Bronchial epithelial cell (primary cell): ENCODE measurements at regions not wholly inside any gene's neighbourhood (a gene's known extent, or its start where the extent isn't known, plus 50 kb on each side); places are given as distances from the start of the nearest gene placed in this dataset.
A peak's percentile ranks its signal among the peaks of the same experiment; 100 is the strongest.
"Not testable (repeated sequence)": the region's sequence is repeated elsewhere in the genome, so short reads cannot be mapped to it uniquely, and the experiment has no call there.

Experiments used
- DNase-seq: peaks from one replicate; pipeline ENCODE4 v3.0.0-alpha.2; 2010; ENCODE audit warnings: low read depth
- FAIRE-seq: peaks from 2 replicates; lab custom pipeline; 2011; peaks lifted over from hg19 to GRCh38; lab: Jason Lieb, UNC
- H3K27me3 ChIP-seq: 2 replicates; pipeline ENCODE4 v1.5.1; 2011; ENCODE audit warnings: low read length; ENCODE audit not compliant: control insufficient read depth, insufficient read depth
- H3K36me3 ChIP-seq: 2 replicates; pipeline ENCODE4 v1.5.1; 2011; ENCODE audit warnings: low read length; ENCODE audit not compliant: control insufficient read depth, insufficient read depth
- H3K4me3 ChIP-seq: 2 replicates; pipeline ENCODE4 v1.5.1; 2011; ENCODE audit warnings: mild to moderate bottlenecking, low read depth, low read length, control low read depth
- TF ChIP-seq, protein P1 (sequence below): IDR thresholded peaks from 2 replicates; pipeline ENCODE4 v1.5.1; 2011; ENCODE audit warnings: mild to moderate bottlenecking, moderate library complexity, low read length, control low read depth, inconsistent platforms; ENCODE audit not compliant: insufficient read depth, severe bottlenecking

DNA sequence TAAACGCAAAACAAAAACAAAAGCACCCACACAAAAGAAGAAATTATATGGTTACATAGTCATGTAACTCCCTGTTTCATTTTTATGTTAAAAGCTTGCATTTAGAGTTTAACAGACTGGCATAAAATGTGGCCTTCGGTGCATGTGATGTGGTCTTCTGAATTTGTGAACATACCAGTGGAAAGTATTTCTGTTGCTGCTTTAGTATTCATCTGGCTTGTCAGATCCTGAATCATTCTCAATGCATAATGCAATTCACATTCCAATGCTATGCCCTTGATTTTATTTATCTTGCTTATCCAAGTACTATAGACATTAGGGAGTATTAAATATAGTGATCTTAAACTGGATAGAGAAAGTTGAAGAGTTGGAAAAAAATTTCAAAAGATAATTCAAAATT is 740.2 kb upstream of the ZNF608 start:
- H3K27me3 ChIP-seq, result no peaks in the 10 kb centered on the region
- DNase-seq (peak; percentile 86), FAIRE-seq (no peak)
- no peaks in the 10 kb centered on the region for H3K36me3 ChIP-seq
- TF ChIP-seq, protein P1, sequence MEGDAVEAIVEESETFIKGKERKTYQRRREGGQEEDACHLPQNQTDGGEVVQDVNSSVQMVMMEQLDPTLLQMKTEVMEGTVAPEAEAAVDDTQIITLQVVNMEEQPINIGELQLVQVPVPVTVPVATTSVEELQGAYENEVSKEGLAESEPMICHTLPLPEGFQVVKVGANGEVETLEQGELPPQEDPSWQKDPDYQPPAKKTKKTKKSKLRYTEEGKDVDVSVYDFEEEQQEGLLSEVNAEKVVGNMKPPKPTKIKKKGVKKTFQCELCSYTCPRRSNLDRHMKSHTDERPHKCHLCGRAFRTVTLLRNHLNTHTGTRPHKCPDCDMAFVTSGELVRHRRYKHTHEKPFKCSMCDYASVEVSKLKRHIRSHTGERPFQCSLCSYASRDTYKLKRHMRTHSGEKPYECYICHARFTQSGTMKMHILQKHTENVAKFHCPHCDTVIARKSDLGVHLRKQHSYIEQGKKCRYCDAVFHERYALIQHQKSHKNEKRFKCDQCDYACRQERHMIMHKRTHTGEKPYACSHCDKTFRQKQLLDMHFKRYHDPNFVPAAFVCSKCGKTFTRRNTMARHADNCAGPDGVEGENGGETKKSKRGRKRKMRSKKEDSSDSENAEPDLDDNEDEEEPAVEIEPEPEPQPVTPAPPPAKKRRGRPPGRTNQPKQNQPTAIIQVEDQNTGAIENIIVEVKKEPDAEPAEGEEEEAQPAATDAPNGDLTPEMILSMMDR, result no peak
- no peak overlapping the region for H3K4me3 ChIP-seq

DNA sequence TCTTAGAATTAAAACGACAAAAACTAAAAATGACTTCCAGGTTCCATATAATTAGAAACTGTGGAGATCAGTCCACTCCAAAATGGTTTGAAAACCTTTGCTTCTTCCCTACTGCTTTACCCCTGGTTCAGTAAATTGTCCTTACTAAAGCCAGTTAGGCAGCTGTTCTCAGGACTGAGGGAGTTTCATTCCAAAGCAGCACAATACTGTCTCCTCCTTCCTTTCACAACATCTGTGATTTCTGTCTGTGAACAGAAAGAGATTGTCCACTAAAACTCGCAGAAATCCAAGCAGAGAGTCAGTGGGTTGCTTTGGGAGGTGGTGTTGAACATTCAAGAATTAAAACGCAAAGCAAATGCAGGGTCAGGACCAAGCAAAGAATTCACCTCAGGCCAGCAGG is 740.8 kb upstream of the ZNF608 start:
- no peak overlapping the region for H3K4me3 ChIP-seq
- TF ChIP-seq, protein P1, result no peak
- DNase-seq, result no peak
- no peak for FAIRE-seq
- no peaks in the 10 kb centered on the region for H3K36me3 ChIP-seq
- no peaks in the 10 kb centered on the region for H3K27me3 ChIP-seq

DNA sequence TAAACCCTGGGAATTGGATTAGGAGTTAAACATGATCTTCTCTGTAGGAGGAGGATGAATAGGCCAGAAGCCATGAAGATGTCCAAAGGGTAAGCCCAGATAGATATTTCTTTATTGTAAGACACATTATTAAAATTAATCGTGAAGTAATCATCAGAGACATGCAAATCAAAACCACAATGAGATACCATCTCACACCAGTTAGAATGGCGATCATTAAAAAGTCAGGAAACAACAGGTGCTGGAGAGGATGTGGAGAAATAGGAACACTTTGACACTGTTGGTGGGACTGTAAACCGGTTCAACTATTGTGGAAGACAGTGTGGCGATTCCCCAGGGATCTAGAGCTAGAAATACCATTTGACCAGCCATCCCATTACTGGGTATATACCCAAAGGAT is 741.2 kb upstream of the ZNF608 start:
- H3K27me3 ChIP-seq, DNase-seq, H3K36me3 ChIP-seq, H3K4me3 ChIP-seq, FAIRE-seq: not testable (repeated sequence)

DNA sequence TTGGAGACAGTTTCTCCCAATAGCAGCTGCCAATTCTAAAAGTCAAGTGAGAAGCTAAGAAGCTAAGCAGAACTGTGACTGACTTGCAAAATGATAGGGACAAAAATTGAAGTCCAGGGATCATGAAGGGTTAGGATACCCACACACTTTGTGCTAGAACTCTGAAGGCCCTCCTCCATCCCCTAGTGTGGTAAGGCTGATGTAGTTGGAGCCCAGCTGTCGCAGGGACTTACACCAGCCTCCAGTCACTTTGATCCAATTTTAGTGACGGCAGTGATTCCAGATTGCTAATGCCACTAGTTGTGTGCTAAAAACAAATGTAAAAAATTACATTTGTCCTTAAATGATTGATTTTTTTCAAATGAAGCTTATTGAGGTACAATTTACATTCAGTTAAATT is 742.7 kb upstream of the ZNF608 start:
- H3K4me3 ChIP-seq, result no peak overlapping the region
- TF ChIP-seq, protein P1, result no peak
- FAIRE-seq, result no peak
- DNase-seq, result no peak
- H3K36me3 ChIP-seq, result no peaks in the 10 kb centered on the region
- H3K27me3 ChIP-seq, result no peaks in the 10 kb centered on the region

DNA sequence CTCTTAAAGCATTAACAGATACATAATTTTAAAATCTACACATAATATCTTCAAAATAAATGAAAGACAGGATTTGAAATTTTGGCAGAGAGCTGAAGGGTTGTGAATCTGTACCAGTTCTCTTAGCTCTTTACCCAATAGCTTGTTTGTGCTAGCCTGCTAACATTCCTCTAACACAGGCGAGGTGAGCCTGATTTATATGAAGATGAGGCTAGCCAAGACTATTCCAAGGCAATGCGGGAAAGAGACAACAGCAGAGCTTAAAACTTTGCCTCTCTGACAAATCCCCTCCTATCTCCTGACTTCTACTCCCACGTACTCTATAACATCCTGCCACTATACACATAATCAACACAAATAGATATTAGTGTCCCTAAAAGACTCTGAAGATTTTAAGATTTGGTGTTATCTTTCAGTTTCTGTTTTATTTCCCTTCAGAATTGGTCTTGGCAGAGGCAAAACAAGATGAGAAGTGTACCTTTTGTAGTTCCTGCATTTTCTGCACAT is 745.6 kb upstream of the ZNF608 start:
- Histone ChIP-seq H3K36me3 (no peaks in the 10 kb centered on the region), H3K4me3 (no peak overlapping the region), H3K27me3 (no peaks in the 10 kb centered on the region)
- FAIRE-seq (no peak), DNase-seq (no peak)
- TF ChIP-seq, protein P1, result no peak

DNA sequence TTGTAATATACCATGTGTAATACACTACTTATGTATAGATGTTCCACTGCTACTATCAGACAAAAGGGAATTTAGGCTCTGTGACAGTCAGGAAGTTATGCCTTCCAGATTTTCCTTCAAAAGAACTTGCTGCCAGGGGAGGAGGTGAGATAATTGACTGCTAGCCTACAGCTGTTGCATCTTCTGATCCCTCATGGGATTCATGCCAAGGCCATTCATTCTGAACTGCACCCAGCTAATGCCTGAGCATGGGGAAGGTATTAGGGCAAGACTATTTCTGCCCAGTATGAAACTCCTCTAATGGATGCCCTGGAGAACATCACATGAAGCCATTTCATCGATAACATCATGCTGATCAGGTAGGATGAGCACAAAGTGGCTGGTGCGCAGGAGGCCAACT is 746.5 kb upstream of the ZNF608 start:
- DNase-seq (no peak), FAIRE-seq (no peak)
- H3K4me3 ChIP-seq, result no peak overlapping the region
- no peaks in the 10 kb centered on the region for H3K27me3 ChIP-seq
- no peaks in the 10 kb centered on the region for H3K36me3 ChIP-seq
- TF ChIP-seq, protein P1, result no peak
